ENCODE measurements at regions not wholly inside any gene's neighbourhood (a gene's known extent, or its start where the extent isn't known, plus 50 kb on each side); places are given as distances from the start of the nearest gene placed in this dataset.

DNA sequence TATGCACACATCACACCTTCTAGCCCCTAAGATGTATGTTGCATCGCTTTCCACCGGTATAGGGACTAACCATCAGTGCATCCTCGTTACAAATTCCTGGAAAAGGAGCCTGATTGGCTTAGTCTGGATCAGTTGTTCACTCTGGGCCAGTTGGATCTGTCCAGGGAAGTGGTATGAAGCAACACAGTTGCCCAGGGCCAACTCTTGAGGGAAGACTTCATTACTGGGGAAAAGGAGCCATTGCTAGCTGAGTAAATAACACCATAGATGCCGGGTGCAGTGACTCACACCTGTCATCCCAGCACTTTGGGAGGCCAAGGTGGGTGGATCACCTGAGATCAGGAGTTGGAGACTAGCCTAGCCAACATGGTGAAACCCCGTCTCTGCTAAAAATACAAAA, 275.2 kb upstream of the RBFOX1 start:
- TF ChIP-seq, protein P1, sequence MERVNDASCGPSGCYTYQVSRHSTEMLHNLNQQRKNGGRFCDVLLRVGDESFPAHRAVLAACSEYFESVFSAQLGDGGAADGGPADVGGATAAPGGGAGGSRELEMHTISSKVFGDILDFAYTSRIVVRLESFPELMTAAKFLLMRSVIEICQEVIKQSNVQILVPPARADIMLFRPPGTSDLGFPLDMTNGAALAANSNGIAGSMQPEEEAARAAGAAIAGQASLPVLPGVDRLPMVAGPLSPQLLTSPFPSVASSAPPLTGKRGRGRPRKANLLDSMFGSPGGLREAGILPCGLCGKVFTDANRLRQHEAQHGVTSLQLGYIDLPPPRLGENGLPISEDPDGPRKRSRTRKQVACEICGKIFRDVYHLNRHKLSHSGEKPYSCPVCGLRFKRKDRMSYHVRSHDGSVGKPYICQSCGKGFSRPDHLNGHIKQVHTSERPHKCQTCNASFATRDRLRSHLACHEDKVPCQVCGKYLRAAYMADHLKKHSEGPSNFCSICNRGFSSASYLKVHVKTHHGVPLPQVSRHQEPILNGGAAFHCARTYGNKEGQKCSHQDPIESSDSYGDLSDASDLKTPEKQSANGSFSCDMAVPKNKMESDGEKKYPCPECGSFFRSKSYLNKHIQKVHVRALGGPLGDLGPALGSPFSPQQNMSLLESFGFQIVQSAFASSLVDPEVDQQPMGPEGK (CRISPR knock-in tag; IDR thresholded peaks at IDR 0.05; ENCODE audit: borderline replicate concordance): no peak
- TF ChIP-seq ZFP3 (CRISPR knock-in tag; IDR thresholded peaks at IDR 0.05) (no peak), GLIS3 (CRISPR knock-in tag; IDR thresholded peaks at IDR 0.05) (no peak), RARB (CRISPR knock-in tag; IDR thresholded peaks at IDR 0.05) (no peak), ZFP30 (CRISPR knock-in tag; IDR thresholded peaks at IDR 0.05) (no peak), ZNF8 (CRISPR knock-in tag; IDR thresholded peaks at IDR 0.05) (no peak), ISL1 (CRISPR knock-in tag; IDR thresholded peaks at IDR 0.05) (no peak), CSDC2 (CRISPR knock-in tag; IDR thresholded peaks at IDR 0.05) (no peak)
- TF ChIP-seq, protein P2, sequence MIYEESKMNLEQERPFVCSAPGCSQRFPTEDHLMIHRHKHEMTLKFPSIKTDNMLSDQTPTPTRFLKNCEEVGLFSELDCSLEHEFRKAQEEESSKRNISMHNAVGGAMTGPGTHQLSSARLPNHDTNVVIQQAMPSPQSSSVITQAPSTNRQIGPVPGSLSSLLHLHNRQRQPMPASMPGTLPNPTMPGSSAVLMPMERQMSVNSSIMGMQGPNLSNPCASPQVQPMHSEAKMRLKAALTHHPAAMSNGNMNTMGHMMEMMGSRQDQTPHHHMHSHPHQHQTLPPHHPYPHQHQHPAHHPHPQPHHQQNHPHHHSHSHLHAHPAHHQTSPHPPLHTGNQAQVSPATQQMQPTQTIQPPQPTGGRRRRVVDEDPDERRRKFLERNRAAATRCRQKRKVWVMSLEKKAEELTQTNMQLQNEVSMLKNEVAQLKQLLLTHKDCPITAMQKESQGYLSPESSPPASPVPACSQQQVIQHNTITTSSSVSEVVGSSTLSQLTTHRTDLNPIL (CRISPR knock-in tag; IDR thresholded peaks at IDR 0.05; ENCODE audit: low read depth): no peak

Data from SK-N-SH treated with all-trans-retinoic acid at 6 μM for 48 hours (cell line).